ENCODE measurements at regions not wholly inside any gene's neighbourhood (a gene's known extent, or its start where the extent isn't known, plus 50 kb on each side); places are given as distances from the start of the nearest gene placed in this dataset.

DNA sequence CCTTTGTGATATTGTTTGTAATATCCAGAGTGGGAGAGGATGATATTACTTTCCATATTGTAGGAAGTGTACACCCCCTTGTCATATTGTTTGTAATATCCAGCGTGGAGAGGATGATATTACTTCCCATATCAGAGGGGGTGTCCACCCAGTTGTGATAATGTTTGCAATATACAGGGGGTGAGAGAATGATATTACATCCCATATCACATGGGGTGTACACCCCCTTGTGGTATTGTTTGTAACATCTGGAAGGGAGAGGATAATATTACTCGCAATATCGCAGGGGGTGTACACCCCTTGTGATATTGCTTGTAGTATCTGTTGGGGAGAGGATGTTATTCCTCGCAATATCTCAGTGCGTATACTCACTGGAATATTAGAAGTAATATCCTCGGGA is 61.5 kb downstream of the PRSS23 start:
- Mint-ChIP-seq H3K27me3 (ENCODE audit: low read depth, poor library complexity) (peaks cover 22% of the 10 kb centered on the region), H3K4me1 (no peaks in the 10 kb centered on the region), H3K27ac (no peak overlapping the region), H3K4me3 (no peak overlapping the region), H3K36me3 (ENCODE audit: low read depth) (no peaks in the 10 kb centered on the region), H3K9me3 (no peaks in the 10 kb centered on the region)
- no peak for DNase-seq
- TF ChIP-seq, protein P1, sequence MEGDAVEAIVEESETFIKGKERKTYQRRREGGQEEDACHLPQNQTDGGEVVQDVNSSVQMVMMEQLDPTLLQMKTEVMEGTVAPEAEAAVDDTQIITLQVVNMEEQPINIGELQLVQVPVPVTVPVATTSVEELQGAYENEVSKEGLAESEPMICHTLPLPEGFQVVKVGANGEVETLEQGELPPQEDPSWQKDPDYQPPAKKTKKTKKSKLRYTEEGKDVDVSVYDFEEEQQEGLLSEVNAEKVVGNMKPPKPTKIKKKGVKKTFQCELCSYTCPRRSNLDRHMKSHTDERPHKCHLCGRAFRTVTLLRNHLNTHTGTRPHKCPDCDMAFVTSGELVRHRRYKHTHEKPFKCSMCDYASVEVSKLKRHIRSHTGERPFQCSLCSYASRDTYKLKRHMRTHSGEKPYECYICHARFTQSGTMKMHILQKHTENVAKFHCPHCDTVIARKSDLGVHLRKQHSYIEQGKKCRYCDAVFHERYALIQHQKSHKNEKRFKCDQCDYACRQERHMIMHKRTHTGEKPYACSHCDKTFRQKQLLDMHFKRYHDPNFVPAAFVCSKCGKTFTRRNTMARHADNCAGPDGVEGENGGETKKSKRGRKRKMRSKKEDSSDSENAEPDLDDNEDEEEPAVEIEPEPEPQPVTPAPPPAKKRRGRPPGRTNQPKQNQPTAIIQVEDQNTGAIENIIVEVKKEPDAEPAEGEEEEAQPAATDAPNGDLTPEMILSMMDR (IDR thresholded peaks at IDR 0.05) = no peak

- TF ChIP-seq, protein P1 (IDR thresholded peaks at IDR 0.05) = no peak
- Mint-ChIP-seq H3K4me1 (no peaks in the 10 kb centered on the region), H3K9me3 (no peaks in the 10 kb centered on the region), H3K4me3 (no peak overlapping the region), H3K27ac (no peak overlapping the region), H3K27me3 (ENCODE audit: low read depth, poor library complexity) (peaks cover 10% of the 10 kb centered on the region), H3K36me3 (ENCODE audit: low read depth) (no peaks in the 10 kb centered on the region)
- DNase-seq = no peak
Measured at GRCh38 chr11:86863476-86863875, 63.1 kb downstream of the PRSS23 start.

GRCh38 chr11:86865436-86865835 is 65.1 kb downstream of the PRSS23 start:
- TF ChIP-seq, protein P1 (IDR thresholded peaks at IDR 0.05) = no peak

DNA sequence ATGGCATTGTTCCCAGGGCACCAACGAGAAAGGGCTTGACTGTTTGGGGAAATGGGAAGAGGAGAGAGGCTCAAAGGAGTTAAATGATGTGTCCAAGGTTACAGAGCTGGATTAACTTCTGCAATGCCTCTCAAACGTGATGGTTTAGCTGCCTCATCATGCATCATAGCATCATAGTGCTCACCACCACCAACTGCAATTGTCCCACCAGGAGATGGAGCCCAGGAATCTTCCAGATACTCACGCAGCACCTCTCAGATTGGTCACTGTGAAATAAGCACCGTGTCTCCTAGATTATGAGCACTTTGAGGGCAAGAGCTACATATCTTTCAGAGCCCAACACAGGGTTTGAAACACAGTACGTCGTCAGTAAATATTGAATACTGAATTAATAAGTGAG is 69.2 kb downstream of the PRSS23 start:
- DNase-seq = no peak
- H3K27ac Mint-ChIP-seq = no peak overlapping the region
- no peaks in the 10 kb centered on the region for H3K27me3 Mint-ChIP-seq (ENCODE audit: low read depth, poor library complexity)
- H3K4me1 Mint-ChIP-seq = peaks cover 29% of the 10 kb centered on the region
- no peak overlapping the region for H3K4me3 Mint-ChIP-seq
- no peaks in the 10 kb centered on the region for H3K36me3 Mint-ChIP-seq (ENCODE audit: low read depth)
- TF ChIP-seq, protein P1 (IDR thresholded peaks at IDR 0.05) = no peak
- no peaks in the 10 kb centered on the region for H3K9me3 Mint-ChIP-seq

More at GRCh38 chr11:86865436-86865835, 65.1 kb downstream of the PRSS23 start:
- DNase-seq = no peak
- no peaks in the 10 kb centered on the region for H3K9me3 Mint-ChIP-seq
- peaks cover 18% of the 10 kb centered on the region for H3K4me1 Mint-ChIP-seq
- no peak overlapping the region for H3K4me3 Mint-ChIP-seq
- H3K36me3 Mint-ChIP-seq (ENCODE audit: low read depth) = no peaks in the 10 kb centered on the region
- no peak overlapping the region for H3K27ac Mint-ChIP-seq
- no peaks in the 10 kb centered on the region for H3K27me3 Mint-ChIP-seq (ENCODE audit: low read depth, poor library complexity)

GRCh38 chr11:86869966-86870570 is 69.7 kb downstream of the PRSS23 start:
- Mint-ChIP-seq H3K36me3 (ENCODE audit: low read depth) (no peaks in the 10 kb centered on the region), H3K4me1 (peaks cover 29% of the 10 kb centered on the region), H3K9me3 (no peaks in the 10 kb centered on the region), H3K4me3 (no peak overlapping the region), H3K27me3 (ENCODE audit: low read depth, poor library complexity) (no peaks in the 10 kb centered on the region), H3K27ac (no peak overlapping the region)
- TF ChIP-seq, protein P1 (IDR thresholded peaks at IDR 0.05) = peak; percentile 83
- peak; percentile 70 for DNase-seq

DNA sequence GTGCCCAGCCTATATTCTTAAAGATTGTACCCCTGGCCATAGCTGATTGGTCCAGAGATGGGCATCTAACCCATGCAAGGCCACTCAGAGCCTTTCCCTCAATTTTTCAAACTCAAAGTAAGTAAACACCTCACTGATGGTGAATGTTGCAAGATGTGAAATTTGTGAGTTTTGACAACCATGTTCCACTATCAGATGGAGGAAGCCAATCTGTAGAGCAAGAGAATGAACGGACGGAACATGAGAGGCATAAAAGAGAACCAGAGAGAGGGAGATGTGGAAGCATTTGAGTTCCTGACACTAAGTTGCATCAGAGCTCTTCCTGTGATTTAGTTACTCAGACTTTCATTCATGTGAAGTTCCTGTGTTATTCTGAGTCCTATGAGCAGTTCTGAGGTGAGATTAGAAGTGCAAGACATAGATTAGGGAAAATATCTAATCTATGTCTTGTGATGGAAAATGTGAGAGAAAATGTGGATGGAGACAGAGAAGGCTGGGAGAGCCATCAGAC is 73.3 kb downstream of the PRSS23 start:
- TF ChIP-seq, protein P1 (IDR thresholded peaks at IDR 0.05) = no peak
- Mint-ChIP-seq H3K27me3 (ENCODE audit: low read depth, poor library complexity) (peaks cover 2% of the 10 kb centered on the region), H3K36me3 (ENCODE audit: low read depth) (peaks cover 14% of the 10 kb centered on the region), H3K27ac (peak overlapping the region; percentile 0), H3K4me1 (peaks cover 29% of the 10 kb centered on the region), H3K9me3 (peaks cover 16% of the 10 kb centered on the region), H3K4me3 (no peak overlapping the region)
- DNase-seq = no peak
